HCT116 (cell line): ENCODE measurements at regions not wholly inside any gene's neighbourhood (a gene's known extent, or its start where the extent isn't known, plus 50 kb on each side); places are given as distances from the start of the nearest gene placed in this dataset.

Experiments used
- ATAC-seq: fragments of 200-7000 bp; cut with Tn5 transposase; 2 replicates; pipeline ENCODE4 v1.9.1; 2020; ENCODE audit warnings: mild to moderate bottlenecking, moderate library complexity
- BruUV-seq: library from RNA; stranded (reverse); fragments of 400-500 nt; replicated peaks from 2 replicates; lab custom pipeline; 2021; lab: Mats Ljungman, UMichigan
- CTCF ChIA-PET: fragments of 300-600 bp; sonication (Branson Sonifier 250); formaldehyde crosslinking; loops from one replicate; lab custom pipeline; 2021; ENCODE audit warnings: antibody characterized with exemption; lab: Charles Lee
- POLR2A ChIA-PET: fragments of 300-600, 350-600 bp; sonication (Branson Sonifier 250); formaldehyde crosslinking; loops from one replicate; lab custom pipeline; 2021; ENCODE audit warnings: antibody characterized with exemption; lab: Charles Lee
- RAD21 ChIA-PET, 2 experiments: fragments of 300-600 bp; sonication (Branson Sonifier 250); formaldehyde crosslinking; loops; one replicate each; lab custom pipeline; 2023; ENCODE audit warnings: low total read pairs in 2 of 2; ENCODE audit not compliant: uncharacterized antibody in 2 of 2, unreplicated experiment in 2 of 2, low non-redundant PET in 1 of 2; lab: Charles Lee
- DNase-seq: peaks from one replicate; pipeline ENCODE4 v3.0.0-alpha.2; 2010; ENCODE audit warnings: low read depth, low spot score
- H2AFZ ChIP-seq: fragments of 200-600 bp; shearing (Covaris generic), sonication (generic); 2 replicates; pipeline ENCODE4 v1.6.1; 2017; ENCODE audit warnings: low read depth, mixed run types, mixed read lengths, antibody characterized with exemption, low read length; ENCODE audit not compliant: poor library complexity, severe bottlenecking
- H3K27ac ChIP-seq: 2 replicates; pipeline ENCODE4 v1.5.1; 2012; ENCODE audit warnings: low read depth, low read length
- H3K27me3 ChIP-seq: fragments of 200-600 bp; sonication (generic); 2 replicates; pipeline ENCODE4 v1.6.1; 2016; ENCODE audit warnings: mixed run types, low read length, mixed read lengths; ENCODE audit not compliant: insufficient read depth
- H3K36me3 ChIP-seq, 2 experiments: fragments of 200-500 bp in 1 of 2; fragments of 200-600 bp in 1 of 2; sonication (Bioruptor generic) in 1 of 2; sonication (generic) in 1 of 2; 2 replicates each; pipeline versions ENCODE4 v1.5.1 to v1.6.1; 2014 to 2016; ENCODE audit warnings: low read length in 2 of 2, inconsistent platforms in 1 of 2, mixed read lengths in 1 of 2, mixed run types in 1 of 2; ENCODE audit not compliant: insufficient read depth in 2 of 2, control insufficient read depth in 1 of 2
- H3K4me1 ChIP-seq, 2 experiments: fragments of 200-600 bp in 1 of 2; sonication (generic) in 1 of 2; 2 replicates each; pipeline versions ENCODE4 v1.5.1 to v1.6.1; 2012 to 2017; ENCODE audit warnings: low read length in 2 of 2, inconsistent platforms in 1 of 2, mild to moderate bottlenecking in 1 of 2, mixed read lengths in 1 of 2, mixed run types in 1 of 2, moderate library complexity in 1 of 2; ENCODE audit not compliant: insufficient read depth in 2 of 2, control insufficient read depth in 1 of 2
- H3K4me2 ChIP-seq: fragments of 200-600 bp; sonication (generic); 2 replicates; pipeline ENCODE4 v1.6.1; 2017; ENCODE audit warnings: mixed run types, low read length, mixed read lengths
- H3K4me3 ChIP-seq, 2 experiments: fragments of 200-600 bp in 1 of 2; sonication (generic) in 1 of 2; replicated peaks in 1 of 2; 2 replicates each; pipeline ENCODE4 v1.5.1; 2011 to 2016; ENCODE audit warnings: low read length in 2 of 2, control low read depth in 1 of 2, low read depth in 1 of 2, mild to moderate bottlenecking in 1 of 2, mixed read lengths in 1 of 2, mixed run types in 1 of 2
- H3K79me2 ChIP-seq: fragments of 200-600 bp; sonication (generic); 2 replicates; pipeline ENCODE4 v1.6.1; 2017; ENCODE audit warnings: mild to moderate bottlenecking, mixed run types, low read length, moderate library complexity, mixed read lengths; ENCODE audit not compliant: insufficient read depth
- H3K9ac ChIP-seq: fragments of 200-600 bp; sonication (generic); 2 replicates; pipeline ENCODE4 v1.6.1; 2016; ENCODE audit warnings: low read length, mixed read lengths
- H3K9me2 ChIP-seq: fragments of 200-600 bp; sonication (generic), shearing (Covaris generic); 2 replicates; pipeline ENCODE4 v1.6.1; 2017; ENCODE audit warnings: mixed run types, mild to moderate bottlenecking, moderate library complexity; ENCODE audit not compliant: insufficient read depth
- H3K9me3 ChIP-seq, 2 experiments: fragments of 200-500 bp in 1 of 2; fragments of 200-600 bp in 1 of 2; sonication (Bioruptor generic) in 1 of 2; sonication (generic) in 1 of 2; 2 replicates each; pipeline ENCODE4 v1.6.1; 2014 to 2017; ENCODE audit warnings: low read length in 2 of 2, mixed read lengths in 2 of 2, inconsistent platforms in 1 of 2, low read depth in 1 of 2, mild to moderate bottlenecking in 1 of 2, mixed run types in 1 of 2, moderate library complexity in 1 of 2; ENCODE audit not compliant: control insufficient read depth in 1 of 2, insufficient read depth in 1 of 2
- H4K20me1 ChIP-seq: fragments of 200-600 bp; sonication (generic), shearing (Covaris generic); 2 replicates; pipeline ENCODE4 v1.6.1; 2017; ENCODE audit warnings: mixed run types, mild to moderate bottlenecking, moderate library complexity; ENCODE audit not compliant: insufficient read depth
- RAD21 ChIP-seq: IDR thresholded peaks from 2 replicates; pipeline ENCODE4 v1.6.1; 2012; ENCODE audit warnings: low read depth, mild to moderate bottlenecking
- SRF ChIP-seq: IDR thresholded peaks from 2 replicates; pipeline ENCODE4 v1.6.1; 2012; ENCODE audit warnings: low read depth
- ZFX ChIP-seq: fragments of 450-650 bp; IDR thresholded peaks from 2 replicates; pipeline ENCODE4 v1.6.1; 2017
- intact Hi-C: fragments of 100-400 bp; cut with micrococcal nuclease; formaldehyde crosslinking; loops from 2 replicates; pipeline ENCODE4 v1.10.0; 2022
- TF ChIP-seq, protein P1 (sequence below), 3 experiments: fragments of 200-600 bp in 1 of 3; sonication (generic) in 1 of 3; IDR thresholded peaks in 2 of 3; conservative IDR thresholded peaks in 1 of 3; 2 replicates each; pipeline ENCODE4 v1.5.1; 2012 to 2017; ENCODE audit warnings: low read depth in 2 of 3, low read length in 2 of 3, antibody characterized with exemption in 1 of 3, borderline replicate concordance in 1 of 3, control low read depth in 1 of 3, mild to moderate bottlenecking in 1 of 3, mixed read lengths in 1 of 3, mixed run types in 1 of 3, moderate library complexity in 1 of 3; ENCODE audit not compliant: insufficient read depth in 1 of 3
- TF ChIP-seq, protein P2 (sequence below): IDR thresholded peaks from 2 replicates; pipeline ENCODE4 v1.6.1; 2012
- TF ChIP-seq, protein P3 (sequence below): IDR thresholded peaks from 2 replicates; pipeline ENCODE4 v1.6.1; 2012

DNA sequence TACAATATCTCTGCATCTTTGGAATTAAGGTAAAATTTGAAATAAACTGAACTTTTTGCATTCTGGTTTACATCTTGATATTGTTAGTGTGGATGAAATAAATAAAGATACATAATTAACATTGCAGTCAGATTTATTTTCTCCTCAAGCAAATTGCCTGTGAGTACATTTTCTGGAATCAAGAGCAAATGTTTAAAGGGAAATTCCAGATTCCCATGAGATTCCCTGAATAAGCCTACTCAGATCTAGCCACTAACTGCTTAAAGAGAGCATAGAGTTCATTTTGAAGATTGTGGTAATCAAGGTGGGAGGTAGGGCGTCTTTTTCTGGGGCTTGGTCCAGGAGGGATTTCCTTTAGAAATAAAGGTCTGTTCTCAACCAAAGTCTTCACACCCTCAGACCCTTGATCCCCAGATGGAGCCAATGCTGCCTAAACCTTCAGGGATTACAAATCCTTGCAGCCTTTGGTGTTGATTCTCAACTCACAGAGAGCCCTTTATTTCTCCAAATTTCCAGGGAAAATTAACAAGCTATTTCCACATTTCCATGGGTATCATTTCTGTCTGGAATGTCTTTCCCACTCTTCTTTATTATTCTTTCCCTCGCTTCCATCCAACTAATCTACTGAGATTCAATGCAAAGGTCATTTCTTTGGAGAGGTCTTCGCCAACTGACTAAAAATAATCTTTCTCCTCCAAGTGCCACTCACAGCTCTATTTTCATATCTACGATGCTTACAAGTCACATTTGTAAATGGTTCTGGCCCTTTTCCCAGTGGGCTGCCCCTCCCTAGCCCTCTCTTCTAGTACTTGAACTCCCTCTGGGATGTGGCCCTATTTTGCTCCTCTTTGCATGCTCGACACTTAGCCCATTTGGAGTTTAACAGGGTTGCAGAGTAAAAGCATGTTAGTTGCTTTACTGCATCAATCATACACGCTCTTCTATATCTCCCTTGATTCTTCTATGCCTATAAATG lies 79.8 kb upstream of the SPATS2L start:
- ATAC-seq, result no peak
- RAD21 ChIA-PET, result no interaction called here
- CTCF ChIA-PET, result no interaction called here

DNA sequence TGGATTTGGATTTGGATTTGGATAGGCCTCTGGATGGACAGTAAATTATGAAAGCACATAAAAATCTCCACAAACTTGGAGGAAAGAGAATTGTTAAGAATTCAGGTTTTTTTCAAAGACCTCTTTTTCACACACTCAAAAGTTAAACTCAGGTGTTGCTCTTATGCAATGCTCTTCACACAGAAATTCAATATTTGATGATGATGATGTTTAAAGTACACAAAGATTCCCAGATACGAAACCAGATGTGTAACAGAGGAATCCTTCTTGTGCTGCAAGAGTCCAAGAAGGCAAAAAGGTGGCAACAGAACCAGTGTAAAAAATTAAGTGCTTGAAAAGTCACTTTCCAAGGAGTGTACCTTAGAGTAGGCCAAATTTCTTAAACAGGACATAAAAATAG lies 75.8 kb upstream of the SPATS2L start:
- H3K9me2 ChIP-seq, result no peaks in the 10 kb centered on the region
- BruUV-seq, result no TSS peak
- ChIA-PET RAD21 (no interaction called here), POLR2A (no interaction called here), CTCF (no interaction called here)
- no peaks in the 10 kb centered on the region for H3K36me3 ChIP-seq
- no peak for ATAC-seq
- H3K27ac ChIP-seq, result no peak overlapping the region
- no peaks in the 10 kb centered on the region for H3K4me1 ChIP-seq
- H4K20me1 ChIP-seq, result no peaks in the 10 kb centered on the region
- TF ChIP-seq, protein P1, sequence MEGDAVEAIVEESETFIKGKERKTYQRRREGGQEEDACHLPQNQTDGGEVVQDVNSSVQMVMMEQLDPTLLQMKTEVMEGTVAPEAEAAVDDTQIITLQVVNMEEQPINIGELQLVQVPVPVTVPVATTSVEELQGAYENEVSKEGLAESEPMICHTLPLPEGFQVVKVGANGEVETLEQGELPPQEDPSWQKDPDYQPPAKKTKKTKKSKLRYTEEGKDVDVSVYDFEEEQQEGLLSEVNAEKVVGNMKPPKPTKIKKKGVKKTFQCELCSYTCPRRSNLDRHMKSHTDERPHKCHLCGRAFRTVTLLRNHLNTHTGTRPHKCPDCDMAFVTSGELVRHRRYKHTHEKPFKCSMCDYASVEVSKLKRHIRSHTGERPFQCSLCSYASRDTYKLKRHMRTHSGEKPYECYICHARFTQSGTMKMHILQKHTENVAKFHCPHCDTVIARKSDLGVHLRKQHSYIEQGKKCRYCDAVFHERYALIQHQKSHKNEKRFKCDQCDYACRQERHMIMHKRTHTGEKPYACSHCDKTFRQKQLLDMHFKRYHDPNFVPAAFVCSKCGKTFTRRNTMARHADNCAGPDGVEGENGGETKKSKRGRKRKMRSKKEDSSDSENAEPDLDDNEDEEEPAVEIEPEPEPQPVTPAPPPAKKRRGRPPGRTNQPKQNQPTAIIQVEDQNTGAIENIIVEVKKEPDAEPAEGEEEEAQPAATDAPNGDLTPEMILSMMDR (IDR thresholded peaks at IDR 0.05 in 2 of 3, conservative IDR thresholded peaks at IDR 0.05 in 1 of 3; ENCODE audit: borderline replicate concordance in 1 of 3, insufficient read depth in 1 of 3, low read depth in 2 of 3, low read length in 2 of 3), result no peak
- TF ChIP-seq SRF, result no peak
- no peak for TF ChIP-seq RAD21
- TF ChIP-seq, protein P2, sequence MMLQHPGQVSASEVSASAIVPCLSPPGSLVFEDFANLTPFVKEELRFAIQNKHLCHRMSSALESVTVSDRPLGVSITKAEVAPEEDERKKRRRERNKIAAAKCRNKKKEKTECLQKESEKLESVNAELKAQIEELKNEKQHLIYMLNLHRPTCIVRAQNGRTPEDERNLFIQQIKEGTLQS, result no peak
- no peaks in the 10 kb centered on the region for H3K79me2 ChIP-seq
- H3K9ac ChIP-seq, result no peak overlapping the region
- H3K4me3 ChIP-seq, result no peak overlapping the region
- H3K27me3 ChIP-seq, result no peaks in the 10 kb centered on the region
- H3K4me2 ChIP-seq, result no peak overlapping the region
- no peak for DNase-seq
- intact Hi-C loops, result no loop called here
- no peak overlapping the region for H2AFZ ChIP-seq
- H3K9me3 ChIP-seq, result no peaks in the 10 kb centered on the region

More for the DNA sequence above, 79.8 kb upstream of the SPATS2L start:
- no peak for DNase-seq
- POLR2A ChIA-PET, result no interaction called here
- Histone ChIP-seq H3K27me3 (no peaks in the 10 kb centered on the region), H3K9me3 (no peaks in the 10 kb centered on the region), H4K20me1 (no peaks in the 10 kb centered on the region), H3K9me2 (no peaks in the 10 kb centered on the region), H3K27ac (no peak overlapping the region), H3K9ac (no peak overlapping the region), H3K4me1 (no peaks in the 10 kb centered on the region), H2AFZ (no peak overlapping the region), H3K4me2 (no peak overlapping the region), H3K36me3 (no peaks in the 10 kb centered on the region), H3K79me2 (no peaks in the 10 kb centered on the region), H3K4me3 (no peak overlapping the region)
- intact Hi-C loops, result no loop called here
- TF ChIP-seq RAD21, result no peak
- TF ChIP-seq ZFX, result no peak
- TF ChIP-seq, protein P3, sequence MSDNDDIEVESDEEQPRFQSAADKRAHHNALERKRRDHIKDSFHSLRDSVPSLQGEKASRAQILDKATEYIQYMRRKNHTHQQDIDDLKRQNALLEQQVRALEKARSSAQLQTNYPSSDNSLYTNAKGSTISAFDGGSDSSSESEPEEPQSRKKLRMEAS, result no peak
- BruUV-seq, result no TSS peak
